Mammary epithelial cell (primary cell): ENCODE measurements at regions not wholly inside any gene's neighbourhood (a gene's known extent, or its start where the extent isn't known, plus 50 kb on each side); places are given as distances from the start of the nearest gene placed in this dataset.

ENCODE experiments used
- EZH2 ChIP-seq: IDR thresholded peaks from 2 replicates; pipeline ENCODE4 v1.6.1; 2012; ENCODE audit warnings: low read length, inconsistent platforms, borderline replicate concordance
- TF ChIP-seq, protein P1 (sequence below), 2 donors: IDR thresholded peaks in 1 of 2; conservative IDR thresholded peaks in 1 of 2; 2 replicates each; pipeline ENCODE4 v1.5.1; 2011 to 2012; ENCODE audit warnings: inconsistent platforms in 2 of 2, low read length in 2 of 2, mild to moderate bottlenecking in 2 of 2, control low read depth in 1 of 2, low read depth in 1 of 2; ENCODE audit not compliant: insufficient read depth in 1 of 2; ENCODE audit errors: extremely low read depth in 1 of 2

DNA sequence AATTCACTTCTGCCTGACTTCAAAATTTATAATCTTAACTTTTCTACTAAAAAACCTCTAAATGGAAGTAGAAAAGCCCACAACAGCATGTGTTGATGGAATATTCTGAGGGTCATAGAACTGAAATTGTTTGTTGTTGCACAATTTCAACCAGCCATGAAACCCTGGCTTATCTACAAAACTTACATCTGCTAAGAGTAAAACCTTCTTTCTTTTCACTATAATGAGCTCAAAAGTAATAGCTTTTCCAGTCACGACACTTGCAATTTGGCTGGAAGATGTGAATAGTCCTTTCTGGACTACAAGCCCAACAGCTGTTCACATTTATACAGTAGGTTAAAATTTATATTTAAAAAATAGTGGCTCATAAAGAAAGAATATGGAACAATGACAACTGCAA, 250.0 kb downstream of the GPAT3 start:
- TF ChIP-seq, protein P1, sequence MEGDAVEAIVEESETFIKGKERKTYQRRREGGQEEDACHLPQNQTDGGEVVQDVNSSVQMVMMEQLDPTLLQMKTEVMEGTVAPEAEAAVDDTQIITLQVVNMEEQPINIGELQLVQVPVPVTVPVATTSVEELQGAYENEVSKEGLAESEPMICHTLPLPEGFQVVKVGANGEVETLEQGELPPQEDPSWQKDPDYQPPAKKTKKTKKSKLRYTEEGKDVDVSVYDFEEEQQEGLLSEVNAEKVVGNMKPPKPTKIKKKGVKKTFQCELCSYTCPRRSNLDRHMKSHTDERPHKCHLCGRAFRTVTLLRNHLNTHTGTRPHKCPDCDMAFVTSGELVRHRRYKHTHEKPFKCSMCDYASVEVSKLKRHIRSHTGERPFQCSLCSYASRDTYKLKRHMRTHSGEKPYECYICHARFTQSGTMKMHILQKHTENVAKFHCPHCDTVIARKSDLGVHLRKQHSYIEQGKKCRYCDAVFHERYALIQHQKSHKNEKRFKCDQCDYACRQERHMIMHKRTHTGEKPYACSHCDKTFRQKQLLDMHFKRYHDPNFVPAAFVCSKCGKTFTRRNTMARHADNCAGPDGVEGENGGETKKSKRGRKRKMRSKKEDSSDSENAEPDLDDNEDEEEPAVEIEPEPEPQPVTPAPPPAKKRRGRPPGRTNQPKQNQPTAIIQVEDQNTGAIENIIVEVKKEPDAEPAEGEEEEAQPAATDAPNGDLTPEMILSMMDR (conservative IDR thresholded peaks at IDR 0.05 in 1 of 2, IDR thresholded peaks at IDR 0.05 in 1 of 2; ENCODE audit: extremely low read depth in 1 of 2, insufficient read depth in 1 of 2, low read depth in 1 of 2, low read length in 2 of 2): no peak
- no peak for TF ChIP-seq EZH2
